Prostate gland (tissue), 2 donors: ENCODE measurements at regions not wholly inside any gene's neighbourhood (a gene's known extent, or its start where the extent isn't known, plus 50 kb on each side); places are given as distances from the start of the nearest gene placed in this dataset.

Experiments
- POLR2A ChIP-seq: fragments of 450-650 bp; IDR thresholded peaks from one replicate; pipeline ENCODE4 v1.6.1; 2016; ENCODE audit warnings: antibody characterized with exemption, mild to moderate bottlenecking
- TF ChIP-seq, protein P1 (sequence below), 4 experiments: fragments of 200-600 bp in 2 of 4; fragments of 450-650 bp in 2 of 4; sonication (generic) in 2 of 4; IDR thresholded peaks; 1 replicate in 3 of 4; 2 replicates in 1 of 4; pipeline ENCODE4 v1.5.1; 2016 to 2019; ENCODE audit warnings: antibody characterized with exemption in 4 of 4, mild to moderate bottlenecking in 2 of 4, moderate library complexity in 2 of 4

DNA sequence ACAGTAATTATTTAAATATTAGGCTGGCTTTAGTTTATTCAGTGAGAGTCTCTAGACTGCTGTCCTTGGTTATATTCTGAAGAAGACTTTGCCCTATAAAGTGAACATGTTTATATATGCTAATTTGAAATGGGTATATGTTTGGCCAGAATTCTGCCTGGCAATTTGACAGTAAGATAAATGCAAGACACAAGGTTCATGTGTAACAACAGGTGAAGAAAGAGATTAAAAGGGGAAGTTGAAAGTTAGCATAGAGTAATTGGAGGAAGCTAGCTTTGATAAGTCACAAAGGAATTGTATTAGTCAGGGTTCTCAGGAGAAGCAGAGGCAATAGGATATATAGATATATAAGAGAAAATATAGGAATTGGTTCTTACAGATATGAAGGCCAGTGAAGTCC is 191.4 kb downstream of the CENPW start:
- TF ChIP-seq POLR2A, result no peak
- TF ChIP-seq, protein P1, sequence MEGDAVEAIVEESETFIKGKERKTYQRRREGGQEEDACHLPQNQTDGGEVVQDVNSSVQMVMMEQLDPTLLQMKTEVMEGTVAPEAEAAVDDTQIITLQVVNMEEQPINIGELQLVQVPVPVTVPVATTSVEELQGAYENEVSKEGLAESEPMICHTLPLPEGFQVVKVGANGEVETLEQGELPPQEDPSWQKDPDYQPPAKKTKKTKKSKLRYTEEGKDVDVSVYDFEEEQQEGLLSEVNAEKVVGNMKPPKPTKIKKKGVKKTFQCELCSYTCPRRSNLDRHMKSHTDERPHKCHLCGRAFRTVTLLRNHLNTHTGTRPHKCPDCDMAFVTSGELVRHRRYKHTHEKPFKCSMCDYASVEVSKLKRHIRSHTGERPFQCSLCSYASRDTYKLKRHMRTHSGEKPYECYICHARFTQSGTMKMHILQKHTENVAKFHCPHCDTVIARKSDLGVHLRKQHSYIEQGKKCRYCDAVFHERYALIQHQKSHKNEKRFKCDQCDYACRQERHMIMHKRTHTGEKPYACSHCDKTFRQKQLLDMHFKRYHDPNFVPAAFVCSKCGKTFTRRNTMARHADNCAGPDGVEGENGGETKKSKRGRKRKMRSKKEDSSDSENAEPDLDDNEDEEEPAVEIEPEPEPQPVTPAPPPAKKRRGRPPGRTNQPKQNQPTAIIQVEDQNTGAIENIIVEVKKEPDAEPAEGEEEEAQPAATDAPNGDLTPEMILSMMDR (IDR thresholded peaks at IDR 0.05), result no peak
